ENCODE measurements at regions not wholly inside any gene's neighbourhood (a gene's known extent, or its start where the extent isn't known, plus 50 kb on each side); places are given as distances from the start of the nearest gene placed in this dataset.

GRCh38 chr4:129972257-129972656, 876.3 kb downstream of the C4orf33 start:
- no peak for TF ChIP-seq RARB (CRISPR knock-in tag; IDR thresholded peaks at IDR 0.05)
- TF ChIP-seq CSDC2 (CRISPR knock-in tag; IDR thresholded peaks at IDR 0.05): no peak
- TF ChIP-seq OSR1 (CRISPR knock-in tag; IDR thresholded peaks at IDR 0.05): no peak
